ENCODE measurements at regions not wholly inside any gene's neighbourhood (a gene's known extent, or its start where the extent isn't known, plus 50 kb on each side); places are given as distances from the start of the nearest gene placed in this dataset.

- Histone ChIP-seq H3K14ac (ENCODE audit: insufficient read length) (no peak overlapping the region), H3K79me1 (ENCODE audit: low read depth, low read length) (no peaks in the 10 kb centered on the region), H3K18ac (ENCODE audit: extremely low read depth, low read length) (no peak overlapping the region), H3K23me2 (ENCODE audit: low read depth, low read length) (no peaks in the 10 kb centered on the region), H3K4me1 (replicated peaks in 1 of 4; ENCODE audit: control insufficient read depth in 3 of 4, insufficient read depth in 4 of 4, low read length in 3 of 4) (peaks cover 0 to 35% (median 22%) of the 10 kb centered on the region in 4 experiments; a peak in 6 of 7 replicates), H2AK5ac (ENCODE audit: low read depth, low read length) (no peak overlapping the region), H3K27me3 (replicated peaks in 1 of 4; ENCODE audit: control insufficient read depth in 3 of 4, extremely low read depth in 1 of 4, insufficient read depth in 3 of 4, low read length in 3 of 4) (no peaks in the 10 kb centered on the region), H3K4me3 (ENCODE audit: extremely low read depth in 1 of 4, insufficient read depth in 2 of 4, low read depth in 3 of 4, low read length in 4 of 4) (no peak overlapping the region), H2BK20ac (ENCODE audit: low read length) (no peak overlapping the region), H2BK12ac (ENCODE audit: low read depth, low read length) (peak overlapping the region; percentile 1; the same call in 1 of the 2 replicates), H3K23ac (ENCODE audit: insufficient read length) (no peak overlapping the region), H4K20me1 (replicated peaks in 1 of 2; ENCODE audit: control insufficient read depth in 1 of 2, insufficient read depth in 2 of 2, low read length in 2 of 2) (no peaks in the 10 kb centered on the region), H3K79me2 (ENCODE audit: control insufficient read depth in 1 of 2, insufficient read depth in 2 of 2, low read length in 2 of 2) (no peaks in the 10 kb centered on the region), H2BK5ac (ENCODE audit: low read depth, low read length) (no peak overlapping the region), H2BK15ac (ENCODE audit: low read length) (no peak overlapping the region), H3K56ac (replicated peaks; ENCODE audit: insufficient read length, low read depth, low read length) (no peak overlapping the region), H4K5ac (ENCODE audit: insufficient read length, low read depth, low read length) (no peak overlapping the region), H4K91ac (replicated peaks; ENCODE audit: insufficient read length, low read length) (peak overlapping the region; percentile 38), H2AFZ (ENCODE audit: low read length) (no peak overlapping the region), H3K36me3 (ENCODE audit: control insufficient read depth in 2 of 4, insufficient read depth in 4 of 4, low read length in 3 of 4) (no peaks in the 10 kb centered on the region), H3K9me3 (ENCODE audit: insufficient read depth in 2 of 2, low read depth in 1 of 2, low read length in 1 of 2) (no peaks in the 10 kb centered on the region), H3K27ac (ENCODE audit: low read depth, low read length) (no peak overlapping the region), H2BK120ac (replicated peaks; ENCODE audit: low read depth, low read length) (no peak overlapping the region), H3K4ac (replicated peaks; ENCODE audit: insufficient read length, low read depth, low read length) (no peak overlapping the region), H4K8ac (ENCODE audit: extremely low read depth, insufficient read depth, low read length) (no peak overlapping the region; the same call in 1 of the 2 replicates), H3K9ac (replicated peaks in 1 of 4; ENCODE audit: extremely low read depth in 1 of 4, low read depth in 3 of 4, low read length in 3 of 4) (no peak overlapping the region), H3K4me2 (ENCODE audit: insufficient read depth in 1 of 2, low read depth in 2 of 2, low read length in 2 of 2) (no peak overlapping the region)
- ChIA-PET CTCF (ENCODE audit: partially characterized antibody) (interaction anchor here (0.6 to 8.0 kb wide), 9 partner anchors 10 to 371 kb away, joined by 3 to 59 read pairs (median 3); no protein-coding TSS in a partner anchor), POLR2A (ENCODE audit: partially characterized antibody) (interaction anchor here (0.8 kb wide), 1 partner anchor 34 kb away, joined by 3 read pairs; no protein-coding TSS in a partner anchor)
- TF ChIP-seq GTF2F1 (IDR thresholded peaks at IDR 0.05; ENCODE audit: borderline replicate concordance, low read depth, low read length), result no peak
- TF ChIP-seq JUND (IDR thresholded peaks at IDR 0.05; ENCODE audit: low read length), result no peak
- DNase-seq (ENCODE audit: low read depth in 1 of 2, low spot score in 2 of 2), result no peak
- FAIRE-seq, result no peak
- WGBS, 2 experiments (ENCODE audit: extremely low coverage in 1 of 2, insufficient coverage in 1 of 2, insufficient read length in 1 of 2, insufficient replicate concordance in 2 of 2, low coverage in 1 of 2, low lambda C conversion rate in 2 of 2, missing lambda C conversion rate in 1 of 2), result 81% methylated on average over 14 of the region's 17 CpGs; no CpG with 5 or more reads in 1 of the 2 experiments
These were observed 101.7 kb upstream of the CASZ1 start for GRCh38 chr1:10897981-10898728.

Data from H1 (cell line).